DOHH2 (cell line): ENCODE measurements at regions not wholly inside any gene's neighbourhood (a gene's known extent, or its start where the extent isn't known, plus 50 kb on each side); places are given as distances from the start of the nearest gene placed in this dataset.

Experiments
- H3F3A ChIP-seq: fragments of 200-600 bp; sonication (generic), shearing (Covaris generic); 2 replicates; pipeline ENCODE4 v1.6.0; 2016; ENCODE audit warnings: antibody characterized with exemption, mild to moderate bottlenecking; ENCODE audit not compliant: control insufficient read depth, insufficient read depth
- H3K27ac ChIP-seq: fragments of 200-600 bp; sonication (generic); 2 replicates; pipeline ENCODE4 v1.5.1; 2014; ENCODE audit warnings: low read depth, mild to moderate bottlenecking, low read length, moderate library complexity
- H3K27me3 ChIP-seq: fragments of 200-600 bp; sonication (generic); 2 replicates; pipeline ENCODE4 v1.6.1; 2014; ENCODE audit warnings: mild to moderate bottlenecking, low read length, mixed read lengths; ENCODE audit not compliant: control insufficient read depth
- H3K36me3 ChIP-seq: fragments of 200-600 bp; sonication (generic); 2 replicates; pipeline ENCODE4 v1.6.1; 2014; ENCODE audit warnings: mild to moderate bottlenecking, low read length, moderate library complexity, mixed read lengths; ENCODE audit not compliant: control insufficient read depth
- H3K4me1 ChIP-seq: fragments of 200-600 bp; sonication (generic); 2 replicates; pipeline ENCODE4 v1.6.1; 2014; ENCODE audit warnings: mild to moderate bottlenecking, low read length, mixed read lengths; ENCODE audit not compliant: control insufficient read depth
- H3K4me2 ChIP-seq: fragments of 200-600 bp; sonication (generic); 2 replicates; pipeline ENCODE4 v1.6.0; 2014; ENCODE audit warnings: mild to moderate bottlenecking, low read length, moderate library complexity
- H3K4me3 ChIP-seq: fragments of 200-600 bp; sonication (generic); 2 replicates; pipeline ENCODE4 v1.5.1; 2014; ENCODE audit warnings: mild to moderate bottlenecking, low read length, mixed read lengths
- H3K79me2 ChIP-seq: fragments of 200-600 bp; sonication (generic); 2 replicates; pipeline ENCODE4 v1.6.1; 2014; ENCODE audit warnings: mild to moderate bottlenecking, low read length, mixed read lengths; ENCODE audit not compliant: control insufficient read depth
- H3K9me2 ChIP-seq: fragments of 200-600 bp; sonication (generic); replicated peaks from 2 replicates; pipeline ENCODE4 v1.6.1; 2014; ENCODE audit warnings: mild to moderate bottlenecking, low read length, mixed read lengths; ENCODE audit not compliant: control insufficient read depth
- H3K9me3 ChIP-seq: fragments of 200-600 bp; sonication (generic); 2 replicates; pipeline ENCODE4 v1.6.1; 2014; ENCODE audit warnings: antibody characterized with exemption, low read length, mixed read lengths; ENCODE audit not compliant: control insufficient read depth, insufficient read depth
- H4K20me1 ChIP-seq: fragments of 200-600 bp; sonication (generic); 2 replicates; pipeline ENCODE4 v1.6.0; 2014; ENCODE audit warnings: low read depth, mild to moderate bottlenecking, antibody characterized with exemption, low read length, moderate library complexity; ENCODE audit not compliant: control insufficient read depth, insufficient read depth
- EZH2phosphoT487 ChIP-seq: fragments of 200-600 bp; sonication (generic); IDR thresholded peaks from 2 replicates; pipeline ENCODE4 v1.6.1; 2017; ENCODE audit warnings: borderline replicate concordance, mild to moderate bottlenecking, antibody characterized with exemption, low read length, moderate library complexity, mixed read lengths
- TF ChIP-seq, protein P1 (sequence below): fragments of 200-600 bp; sonication (generic); IDR thresholded peaks from one replicate; pipeline ENCODE4 v1.5.1; 2014; ENCODE audit warnings: antibody characterized with exemption, mild to moderate bottlenecking, low read depth, low read length; ENCODE audit not compliant: poor library complexity, severe bottlenecking

DNA sequence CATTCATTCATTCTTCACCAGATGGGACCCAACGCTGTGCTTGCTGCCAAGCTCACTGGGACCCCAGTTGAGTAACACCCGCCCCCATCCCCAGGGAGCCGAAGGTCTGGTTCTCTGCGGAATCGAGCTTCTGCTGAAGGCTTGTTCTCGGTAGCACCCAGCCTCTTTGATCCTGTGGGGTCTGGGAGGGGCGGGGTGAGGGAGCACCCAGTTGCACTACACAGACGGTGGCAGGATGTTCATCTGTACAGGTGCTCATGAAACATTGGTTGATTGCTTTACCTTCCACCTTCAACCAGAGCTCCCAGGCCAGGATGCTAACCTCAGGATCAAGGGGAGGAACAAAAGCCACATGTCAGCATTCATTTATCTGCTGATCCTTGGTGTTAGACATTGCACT, 77.7 kb upstream of the RGMA start:
- H3K4me2 ChIP-seq: no peak overlapping the region
- no peaks in the 10 kb centered on the region for H3K9me3 ChIP-seq
- H3K4me3 ChIP-seq: no peak overlapping the region
- H3K27ac ChIP-seq: no peak overlapping the region
- TF ChIP-seq EZH2phosphoT487: no peak
- TF ChIP-seq, protein P1, sequence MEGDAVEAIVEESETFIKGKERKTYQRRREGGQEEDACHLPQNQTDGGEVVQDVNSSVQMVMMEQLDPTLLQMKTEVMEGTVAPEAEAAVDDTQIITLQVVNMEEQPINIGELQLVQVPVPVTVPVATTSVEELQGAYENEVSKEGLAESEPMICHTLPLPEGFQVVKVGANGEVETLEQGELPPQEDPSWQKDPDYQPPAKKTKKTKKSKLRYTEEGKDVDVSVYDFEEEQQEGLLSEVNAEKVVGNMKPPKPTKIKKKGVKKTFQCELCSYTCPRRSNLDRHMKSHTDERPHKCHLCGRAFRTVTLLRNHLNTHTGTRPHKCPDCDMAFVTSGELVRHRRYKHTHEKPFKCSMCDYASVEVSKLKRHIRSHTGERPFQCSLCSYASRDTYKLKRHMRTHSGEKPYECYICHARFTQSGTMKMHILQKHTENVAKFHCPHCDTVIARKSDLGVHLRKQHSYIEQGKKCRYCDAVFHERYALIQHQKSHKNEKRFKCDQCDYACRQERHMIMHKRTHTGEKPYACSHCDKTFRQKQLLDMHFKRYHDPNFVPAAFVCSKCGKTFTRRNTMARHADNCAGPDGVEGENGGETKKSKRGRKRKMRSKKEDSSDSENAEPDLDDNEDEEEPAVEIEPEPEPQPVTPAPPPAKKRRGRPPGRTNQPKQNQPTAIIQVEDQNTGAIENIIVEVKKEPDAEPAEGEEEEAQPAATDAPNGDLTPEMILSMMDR: no peak
- H4K20me1 ChIP-seq: no peaks in the 10 kb centered on the region
- H3K36me3 ChIP-seq: no peaks in the 10 kb centered on the region
- no peaks in the 10 kb centered on the region for H3K9me2 ChIP-seq
- H3K79me2 ChIP-seq: no peaks in the 10 kb centered on the region
- no peaks in the 10 kb centered on the region for H3F3A ChIP-seq
- no peaks in the 10 kb centered on the region for H3K27me3 ChIP-seq
- H3K4me1 ChIP-seq: no peaks in the 10 kb centered on the region

DNA sequence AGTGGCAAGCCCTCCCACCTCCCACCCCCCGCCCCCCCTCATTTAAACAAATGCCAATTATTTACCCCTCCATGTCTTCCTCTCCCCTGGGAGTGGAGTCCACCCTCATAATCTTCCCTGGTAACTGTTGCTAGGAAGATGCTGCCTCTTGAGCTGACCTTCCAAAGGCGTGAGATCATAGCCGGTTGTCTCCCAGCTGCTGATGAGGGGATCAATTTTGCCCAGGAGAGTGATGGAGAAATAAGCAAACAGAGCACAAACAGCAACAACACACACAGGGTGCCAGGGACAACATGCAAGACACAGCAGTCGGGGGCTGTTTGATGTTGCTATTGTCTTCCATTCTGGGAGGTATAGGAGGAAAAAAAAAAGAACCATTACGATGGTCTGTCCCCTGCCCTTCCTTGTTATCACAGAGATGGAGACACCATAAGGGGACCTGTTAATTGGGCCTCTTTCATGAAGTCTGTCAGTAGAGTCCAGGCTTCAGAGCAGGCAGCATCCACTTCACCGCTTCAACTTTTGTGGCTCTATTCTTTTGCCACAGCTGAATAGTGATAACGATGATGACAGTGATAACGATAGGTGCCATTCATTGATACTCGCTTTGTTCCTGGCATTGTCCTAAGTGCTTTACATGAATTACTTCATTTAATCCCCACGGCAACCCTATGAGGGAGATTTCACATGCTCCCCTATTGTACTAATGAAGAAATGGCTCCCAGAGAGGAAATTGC, 76.9 kb upstream of the RGMA start:
- no peaks in the 10 kb centered on the region for H3F3A ChIP-seq
- H3K4me2 ChIP-seq: no peak overlapping the region
- H3K4me1 ChIP-seq: no peaks in the 10 kb centered on the region
- no peak overlapping the region for H3K27ac ChIP-seq
- H3K36me3 ChIP-seq: no peaks in the 10 kb centered on the region
- H3K79me2 ChIP-seq: no peaks in the 10 kb centered on the region
- no peaks in the 10 kb centered on the region for H3K9me3 ChIP-seq
- no peaks in the 10 kb centered on the region for H3K9me2 ChIP-seq
- H3K27me3 ChIP-seq: no peaks in the 10 kb centered on the region
- TF ChIP-seq, protein P1: no peak
- TF ChIP-seq EZH2phosphoT487: no peak
- no peak overlapping the region for H3K4me3 ChIP-seq
- no peaks in the 10 kb centered on the region for H4K20me1 ChIP-seq

DNA sequence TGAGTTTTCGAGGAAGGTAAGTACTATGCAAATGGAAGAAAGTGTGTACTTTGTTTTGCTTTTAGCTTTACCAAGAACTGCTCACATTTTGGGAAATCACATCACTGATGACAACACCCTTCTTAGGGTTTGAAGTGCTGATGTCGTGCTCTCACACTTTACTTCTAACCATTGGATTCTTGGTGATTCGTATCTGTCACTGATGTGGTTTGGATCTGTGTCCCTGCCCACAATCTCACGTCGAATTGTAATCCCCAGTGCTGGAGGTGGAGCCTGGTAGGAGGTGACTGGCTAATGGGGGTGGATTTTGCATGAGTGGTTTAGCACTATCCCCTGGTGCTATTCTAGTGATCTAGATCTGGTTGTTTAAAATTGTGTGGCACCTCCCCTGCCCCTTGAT, 75.4 kb upstream of the RGMA start:
- no peaks in the 10 kb centered on the region for H4K20me1 ChIP-seq
- no peak overlapping the region for H3K4me3 ChIP-seq
- no peaks in the 10 kb centered on the region for H3K4me1 ChIP-seq
- H3K27ac ChIP-seq: no peak overlapping the region
- no peaks in the 10 kb centered on the region for H3K9me3 ChIP-seq
- H3K79me2 ChIP-seq: no peaks in the 10 kb centered on the region
- H3K27me3 ChIP-seq: no peaks in the 10 kb centered on the region
- no peaks in the 10 kb centered on the region for H3K9me2 ChIP-seq
- no peak overlapping the region for H3K4me2 ChIP-seq
- TF ChIP-seq EZH2phosphoT487: no peak
- TF ChIP-seq, protein P1: no peak
- H3K36me3 ChIP-seq: no peaks in the 10 kb centered on the region
- H3F3A ChIP-seq: no peaks in the 10 kb centered on the region
